Endothelial cell of umbilical vein (primary cell): ENCODE measurements at regions not wholly inside any gene's neighbourhood (a gene's known extent, or its start where the extent isn't known, plus 50 kb on each side); places are given as distances from the start of the nearest gene placed in this dataset.

Source experiments
- BruUV-seq: library from RNA; stranded (reverse); fragments of 400-500 nt; replicated peaks from 2 replicates; lab custom pipeline; 2021; lab: Mats Ljungman, UMichigan
- CTCF ChIA-PET: fragments of 300-600, 350-600 bp; sonication (Branson Sonifier 250); formaldehyde crosslinking; loops from one replicate; lab custom pipeline; 2021; ENCODE audit warnings: antibody characterized with exemption, inconsistent platforms; lab: Charles Lee
- POLR2A ChIA-PET: fragments of 300-600, 350-600 bp; sonication (Branson Sonifier 250); formaldehyde crosslinking; loops from one replicate; lab custom pipeline; 2021; ENCODE audit warnings: antibody characterized with exemption, inconsistent platforms; lab: Charles Lee
- DNase-seq: peaks from one replicate; pipeline ENCODE4 v3.0.0-alpha.2; 2011; ENCODE audit warnings: low read depth, low spot score
- FAIRE-seq: peaks from 2 replicates; lab custom pipeline; 2011; peaks lifted over from hg19 to GRCh38; lab: Jason Lieb, UNC
- H2AFZ ChIP-seq: 2 replicates; pipeline ENCODE4 v1.6.0; 2012; ENCODE audit warnings: low read depth, low read length, control low read depth, inconsistent platforms
- H3K27ac ChIP-seq: 2 replicates; pipeline ENCODE4 v1.5.1; 2011; ENCODE audit warnings: low read depth, mild to moderate bottlenecking, control low read depth, low read length, moderate library complexity; ENCODE audit not compliant: insufficient read depth
- H3K27me3 ChIP-seq, 2 experiments: 2 replicates each; pipeline versions ENCODE4 v1.6.0 to v1.6.1; 2011; ENCODE audit warnings: low read length in 2 of 2, mixed read lengths in 1 of 2; ENCODE audit not compliant: control insufficient read depth in 2 of 2, insufficient read depth in 2 of 2
- H3K36me3 ChIP-seq, 2 experiments: 2 replicates in 1 of 2; 3 replicates in 1 of 2; pipeline ENCODE4 v1.5.1; 2011; ENCODE audit warnings: low read length in 2 of 2, mild to moderate bottlenecking in 1 of 2, moderate library complexity in 1 of 2; ENCODE audit not compliant: control insufficient read depth in 2 of 2, insufficient read depth in 2 of 2; ENCODE audit errors: extremely low read depth in 1 of 2
- H3K4me1 ChIP-seq: 3 replicates; pipeline ENCODE4 v1.5.1; 2011; ENCODE audit warnings: mild to moderate bottlenecking, low read length; ENCODE audit not compliant: control insufficient read depth, insufficient read depth; ENCODE audit errors: extremely low read depth
- H3K4me2 ChIP-seq: 2 replicates; pipeline ENCODE4 v1.6.1; 2011; ENCODE audit warnings: low read length, control low read depth, mixed read lengths; ENCODE audit not compliant: insufficient read depth
- H3K4me3 ChIP-seq, 3 experiments: fragments of 200-600 bp in 1 of 3; sonication (generic), shearing (Covaris generic) in 1 of 3; replicated peaks in 1 of 3; 2 replicates each; pipeline ENCODE4 v1.5.1; 2011 to 2016; ENCODE audit warnings: control low read depth in 3 of 3, low read length in 3 of 3, mild to moderate bottlenecking in 2 of 3, inconsistent platforms in 1 of 3, low read depth in 1 of 3, moderate library complexity in 1 of 3; ENCODE audit not compliant: insufficient read depth in 1 of 3
- H3K79me2 ChIP-seq: 2 replicates; pipeline ENCODE4 v1.6.0; 2012; ENCODE audit warnings: low read length, inconsistent platforms; ENCODE audit not compliant: control insufficient read depth, insufficient read depth
- H3K9ac ChIP-seq: replicated peaks from 2 replicates; pipeline ENCODE3; 2011; ENCODE audit warnings: low read length, control low read depth; ENCODE audit not compliant: insufficient read depth; ENCODE audit errors: extremely low read depth
- H3K9me1 ChIP-seq: replicated peaks from 3 replicates; pipeline ENCODE4 v1.6.0; 2011; ENCODE audit warnings: mild to moderate bottlenecking, low read length; ENCODE audit not compliant: control insufficient read depth, insufficient read depth; ENCODE audit errors: extremely low read depth
- H3K9me3 ChIP-seq: replicated peaks from 2 replicates; pipeline ENCODE4 v1.5.1; 2012; ENCODE audit warnings: low read length, inconsistent platforms; ENCODE audit not compliant: control insufficient read depth, insufficient read depth
- H4K20me1 ChIP-seq: replicated peaks from 2 replicates; pipeline ENCODE3; 2011; ENCODE audit warnings: mild to moderate bottlenecking, low read length; ENCODE audit not compliant: control insufficient read depth, insufficient read depth; ENCODE audit errors: extremely low read depth
- CTCF ChIP-seq, 2 donors: IDR thresholded peaks; 1 replicate in 1 of 2; 2 replicates in 1 of 2; pipeline ENCODE4 v1.5.1; 2011; ENCODE audit warnings: low read length in 2 of 2, mild to moderate bottlenecking in 2 of 2, moderate library complexity in 2 of 2, control low read depth in 1 of 2, inconsistent platforms in 1 of 2, low read depth in 1 of 2; ENCODE audit not compliant: insufficient read depth in 1 of 2; ENCODE audit errors: extremely low read depth in 1 of 2
- EZH2 ChIP-seq: IDR thresholded peaks from 2 replicates; pipeline ENCODE4 v1.6.1; 2012; ENCODE audit warnings: borderline replicate concordance, low read depth, mild to moderate bottlenecking, moderate library complexity, low read length, inconsistent platforms; ENCODE audit not compliant: severe bottlenecking
- FOS ChIP-seq: IDR thresholded peaks from 2 replicates; pipeline ENCODE4 v1.6.1; 2011; ENCODE audit warnings: mild to moderate bottlenecking, low read length, moderate library complexity, borderline replicate concordance; ENCODE audit not compliant: insufficient read depth
- GATA2 ChIP-seq: IDR thresholded peaks from 2 replicates; pipeline ENCODE4 v1.7.0; 2011; ENCODE audit warnings: low read depth, mild to moderate bottlenecking, moderate library complexity, mixed read lengths, low read length; ENCODE audit not compliant: insufficient read length, insufficient read depth
- JUN ChIP-seq: IDR thresholded peaks from 2 replicates; pipeline ENCODE4 v1.6.1; 2011; ENCODE audit warnings: borderline replicate concordance, low read depth; ENCODE audit not compliant: insufficient read length, insufficient read depth
- MYC ChIP-seq: IDR thresholded peaks from one replicate; pipeline ENCODE4 v1.6.1; 2011; ENCODE audit warnings: mild to moderate bottlenecking, low read depth, low read length
- POLR2A ChIP-seq: IDR thresholded peaks from 2 replicates; pipeline ENCODE4 v1.6.1; 2012; ENCODE audit warnings: low read depth, mild to moderate bottlenecking, control low read depth, low read length
- POLR2AphosphoS5 ChIP-seq: IDR thresholded peaks from 2 replicates; pipeline ENCODE4 v1.6.1; 2012; ENCODE audit warnings: low read depth, mild to moderate bottlenecking, control low read depth, low read length, moderate library complexity; ENCODE audit not compliant: insufficient read depth
- dilution Hi-C: fragments of 300-500 bp; cut with MboI; formaldehyde crosslinking; loops from one replicate; pipeline ENCODE4 v1.15.0; 2019; ENCODE audit warnings: low sequenced_read_pairs; ENCODE audit not compliant: extremely low pct_ligation_motif_present
- intact Hi-C: fragments of 100-400 bp; cut with micrococcal nuclease; formaldehyde crosslinking; loops from one replicate; pipeline ENCODE4 v1.10.0; 2022
- TF ChIP-seq, protein P1 (sequence below): IDR thresholded peaks from 2 replicates; pipeline ENCODE4 v1.6.1; 2011; ENCODE audit not compliant: insufficient read depth, insufficient read length

GRCh38 chr9:102038006-102038405 lies 299.6 kb upstream of the GRIN3A start:
- BruUV-seq = no TSS peak
- Histone ChIP-seq H3K9me3 (no peaks in the 10 kb centered on the region), H3K27ac (no peak overlapping the region), H3K4me2 (no peak overlapping the region), H3K4me1 (no peaks in the 10 kb centered on the region), H4K20me1 (no peaks in the 10 kb centered on the region), H2AFZ (no peak overlapping the region), H3K27me3 (no peaks in the 10 kb centered on the region), H3K4me3 (no peak overlapping the region), H3K36me3 (no peaks in the 10 kb centered on the region), H3K79me2 (no peaks in the 10 kb centered on the region), H3K9ac (no peak overlapping the region), H3K9me1 (no peaks in the 10 kb centered on the region)
- dilution Hi-C loops = no loop called here
- DNase-seq (no peak), FAIRE-seq (no peak)
- TF ChIP-seq GATA2 = no peak
- no peak for TF ChIP-seq POLR2A
- TF ChIP-seq, protein P1, sequence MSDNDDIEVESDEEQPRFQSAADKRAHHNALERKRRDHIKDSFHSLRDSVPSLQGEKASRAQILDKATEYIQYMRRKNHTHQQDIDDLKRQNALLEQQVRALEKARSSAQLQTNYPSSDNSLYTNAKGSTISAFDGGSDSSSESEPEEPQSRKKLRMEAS = no peak
- no peak for TF ChIP-seq EZH2
- TF ChIP-seq CTCF (IDR thresholded peaks at IDR 0.05; ENCODE audit: extremely low read depth in 1 of 2, insufficient read depth in 1 of 2, low read depth in 1 of 2, low read length in 2 of 2) = no peak
- no peak for TF ChIP-seq JUN
- no peak for TF ChIP-seq POLR2AphosphoS5
- TF ChIP-seq MYC = no peak
- TF ChIP-seq FOS = no peak
- POLR2A ChIA-PET = no interaction called here
- CTCF ChIA-PET = no interaction called here
- intact Hi-C loops = no loop called here
